H9 (cell line): ENCODE measurements at regions not wholly inside any gene's neighbourhood (a gene's known extent, or its start where the extent isn't known, plus 50 kb on each side); places are given as distances from the start of the nearest gene placed in this dataset.

ENCODE experiments used
- DNase-seq: peaks from one replicate; pipeline ENCODE4 v3.0.0-alpha.2; 2017
- H2AFZ ChIP-seq: one replicate; pipeline ENCODE4 v1.6.1; 2013; ENCODE audit warnings: mild to moderate bottlenecking, low read length, control low read depth, moderate library complexity
- H2AK5ac ChIP-seq: 2 replicates; pipeline ENCODE4 v1.6.1; 2013; ENCODE audit warnings: low read length, control low read depth, mixed read lengths; ENCODE audit not compliant: insufficient read length
- H2BK120ac ChIP-seq: one replicate; pipeline ENCODE4 v1.6.1; 2013; ENCODE audit warnings: low read depth, mild to moderate bottlenecking, low read length, control low read depth, inconsistent platforms; ENCODE audit not compliant: poor library complexity, severe bottlenecking
- H2BK12ac ChIP-seq: 2 replicates; pipeline ENCODE4 v1.6.1; 2013; ENCODE audit warnings: low read length, control low read depth, mixed read lengths, low read depth; ENCODE audit not compliant: insufficient read length
- H2BK15ac ChIP-seq: 2 replicates; pipeline ENCODE4 v1.6.1; 2013; ENCODE audit warnings: low read depth, low read length, control low read depth
- H2BK20ac ChIP-seq: one replicate; pipeline ENCODE4 v1.6.1; 2013; ENCODE audit warnings: low read depth, mild to moderate bottlenecking, low read length, control low read depth, inconsistent platforms; ENCODE audit not compliant: poor library complexity, severe bottlenecking
- H2BK5ac ChIP-seq: 2 replicates; pipeline ENCODE4 v1.6.1; 2013; ENCODE audit warnings: low read length, control low read depth, mixed read lengths; ENCODE audit not compliant: insufficient read length
- H3K14ac ChIP-seq: 2 replicates; pipeline ENCODE4 v1.6.1; 2013; ENCODE audit warnings: low read length, control low read depth; ENCODE audit not compliant: insufficient read depth
- H3K18ac ChIP-seq: 2 replicates; pipeline ENCODE4 v1.6.1; 2013; ENCODE audit warnings: low read depth, mild to moderate bottlenecking, mixed read lengths, low read length, control low read depth; ENCODE audit not compliant: insufficient read length
- H3K23ac ChIP-seq: 2 replicates; pipeline ENCODE4 v1.6.1; 2013; ENCODE audit warnings: low read length, control low read depth, mixed read lengths, low read depth; ENCODE audit not compliant: insufficient read length
- H3K23me2 ChIP-seq: 2 replicates; pipeline ENCODE4 v1.6.1; 2013; ENCODE audit warnings: low read depth, mild to moderate bottlenecking, mixed read lengths, low read length, control low read depth; ENCODE audit not compliant: insufficient read length, poor library complexity, severe bottlenecking
- H3K27ac ChIP-seq: 2 replicates; pipeline ENCODE4 v1.5.1; 2013; ENCODE audit warnings: low read length, control low read depth, mixed read lengths, low read depth; ENCODE audit not compliant: insufficient read length
- H3K27me3 ChIP-seq: 2 replicates; pipeline ENCODE4 v1.6.1; 2013; ENCODE audit warnings: low read length, control low read depth, inconsistent platforms; ENCODE audit not compliant: insufficient read depth
- H3K4ac ChIP-seq: 2 replicates; pipeline ENCODE4 v1.6.1; 2013; ENCODE audit warnings: low read depth, mild to moderate bottlenecking, control low read depth, inconsistent platforms, low read length, moderate library complexity
- H3K4me1 ChIP-seq: 2 replicates; pipeline ENCODE4 v1.6.1; 2013; ENCODE audit warnings: low read length, control low read depth, inconsistent platforms; ENCODE audit not compliant: insufficient read depth
- H3K4me2 ChIP-seq: 2 replicates; pipeline ENCODE4 v1.6.1; 2013; ENCODE audit warnings: low read length, control low read depth, mixed read lengths; ENCODE audit not compliant: insufficient read length, insufficient read depth
- H3K56ac ChIP-seq: 2 replicates; pipeline ENCODE4 v1.6.1; 2013; ENCODE audit warnings: low read depth, mild to moderate bottlenecking, mixed read lengths, low read length, control low read depth; ENCODE audit not compliant: insufficient read length
- H3K79me1 ChIP-seq: 2 replicates; pipeline ENCODE4 v1.6.1; 2013; ENCODE audit warnings: low read depth, mild to moderate bottlenecking, moderate library complexity, low read length, control low read depth, inconsistent platforms; ENCODE audit not compliant: insufficient read depth, poor library complexity, severe bottlenecking
- H3K79me2 ChIP-seq: 2 replicates; pipeline ENCODE4 v1.6.1; 2013; ENCODE audit warnings: low read length, control low read depth, inconsistent platforms; ENCODE audit not compliant: insufficient read depth
- H3K9ac ChIP-seq: 2 replicates; pipeline ENCODE4 v1.6.1; 2013; ENCODE audit warnings: low read length, control low read depth, mixed read lengths; ENCODE audit not compliant: insufficient read length; ENCODE audit errors: extremely low read depth
- H3K9me3 ChIP-seq: one replicate; pipeline ENCODE4 v1.6.1; 2013; ENCODE audit warnings: low read depth, low read length, inconsistent platforms; ENCODE audit not compliant: control insufficient read depth
- H3T11ph ChIP-seq: one replicate; pipeline ENCODE4 v1.6.1; 2013; ENCODE audit warnings: mild to moderate bottlenecking, low read length, control low read depth, inconsistent platforms
- H4K20me1 ChIP-seq: one replicate; pipeline ENCODE4 v1.6.1; 2013; ENCODE audit not compliant: control insufficient read depth, insufficient read length, insufficient read depth
- H4K5ac ChIP-seq: 2 replicates; pipeline ENCODE4 v1.6.1; 2013; ENCODE audit warnings: low read depth, mild to moderate bottlenecking, mixed read lengths, low read length, control low read depth; ENCODE audit not compliant: insufficient read length
- H4K8ac ChIP-seq: replicated peaks from 2 replicates; pipeline ENCODE4 v1.6.1; 2013; ENCODE audit warnings: low read length, control low read depth, mixed read lengths, low read depth; ENCODE audit not compliant: insufficient read length
- H4K91ac ChIP-seq: 2 replicates; pipeline ENCODE4 v1.6.1; 2013; ENCODE audit warnings: low read depth, mild to moderate bottlenecking, moderate library complexity, mixed read lengths, low read length, control low read depth; ENCODE audit not compliant: insufficient read length
- H3K27ac Mint-ChIP-seq, 3 experiments: 2 replicates in 2 of 3; 3 replicates in 1 of 3; pipeline ENCODE4 v1.8.0; 2020 to 2021; ENCODE audit warnings: mixed read lengths in 3 of 3, mild to moderate bottlenecking in 1 of 3, moderate library complexity in 1 of 3
- H3K27me3 Mint-ChIP-seq: 2 replicates; pipeline ENCODE4 v1.8.0; 2021; ENCODE audit warnings: low read depth, mild to moderate bottlenecking, moderate library complexity, mixed read lengths
- H3K36me3 Mint-ChIP-seq, 3 experiments: 2 replicates in 2 of 3; 3 replicates in 1 of 3; pipeline ENCODE4 v1.8.0; 2020 to 2021; ENCODE audit warnings: low read depth in 3 of 3, mixed read lengths in 3 of 3; ENCODE audit not compliant: insufficient read depth in 1 of 3
- H3K4me1 Mint-ChIP-seq, 2 experiments: 2 replicates each; pipeline ENCODE4 v1.8.0; 2020; ENCODE audit warnings: mixed read lengths in 2 of 2
- H3K4me3 Mint-ChIP-seq, 2 experiments: 2 replicates in 1 of 2; 3 replicates in 1 of 2; pipeline ENCODE4 v1.8.0; 2020 to 2021; ENCODE audit warnings: mild to moderate bottlenecking in 2 of 2, mixed read lengths in 2 of 2, moderate library complexity in 1 of 2
- H3K9me3 Mint-ChIP-seq, 2 experiments: 2 replicates in 1 of 2; 3 replicates in 1 of 2; pipeline ENCODE4 v1.8.0; 2020; ENCODE audit warnings: mild to moderate bottlenecking in 2 of 2, mixed read lengths in 2 of 2, moderate library complexity in 1 of 2
- WGBS: extraction: QIAGEN DNeasy Blood & Tissue Kit; methylation state at CpG from one replicate; pipeline ENCODE4 v1.1.7; 2013; ENCODE audit warnings: missing lambda C conversion rate, low lambda C conversion rate, mixed read lengths; ENCODE audit not compliant: insufficient read length; ENCODE audit errors: extremely low coverage; 5-methylcytosine and 5-hydroxymethylcytosine counted together
- TF ChIP-seq, protein P1 (sequence below): fragments of 200-600 bp; sonication (generic); conservative IDR thresholded peaks from 3 replicates; pipeline ENCODE4 v1.8.0; 2021; ENCODE audit warnings: antibody characterized with exemption, mild to moderate bottlenecking

DNA sequence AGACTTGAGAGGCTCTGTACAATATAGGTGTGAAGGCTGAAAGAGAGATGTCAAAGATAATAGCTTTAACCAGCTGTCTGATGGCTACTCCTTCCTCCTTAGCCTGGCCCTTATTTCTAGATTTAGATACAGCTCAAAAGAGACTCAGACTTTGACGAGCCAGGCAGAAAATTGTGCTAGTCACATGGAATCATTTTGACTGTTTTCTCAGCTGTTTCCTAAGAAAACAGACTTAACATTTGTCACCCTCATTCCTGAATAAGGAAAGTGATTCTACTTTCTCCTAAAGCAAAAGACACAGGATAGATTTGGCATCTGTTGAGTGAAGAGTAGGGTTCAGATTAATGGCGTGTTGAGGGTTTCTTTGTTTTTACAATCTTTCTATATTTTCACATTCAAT is 340.7 kb downstream of the DHX15 start:
- Mint-ChIP-seq H3K9me3 (no peaks in the 10 kb centered on the region), H3K36me3 (no peaks in the 10 kb centered on the region), H3K4me1 (peaks cover 17% of the 10 kb centered on the region in 2 experiments), H3K27me3 (no peaks in the 10 kb centered on the region; the same call in 1 of the 2 replicates), H3K27ac (no peak overlapping the region), H3K4me3 (no peak overlapping the region)
- H4K5ac ChIP-seq = no peak overlapping the region
- no peak overlapping the region for H3K18ac ChIP-seq
- no peak overlapping the region for H4K8ac ChIP-seq
- H3K23ac ChIP-seq = no peak overlapping the region
- H3T11ph ChIP-seq = no peak overlapping the region
- no peak overlapping the region for H3K27ac ChIP-seq
- H2AK5ac ChIP-seq = no peak overlapping the region
- TF ChIP-seq, protein P1, sequence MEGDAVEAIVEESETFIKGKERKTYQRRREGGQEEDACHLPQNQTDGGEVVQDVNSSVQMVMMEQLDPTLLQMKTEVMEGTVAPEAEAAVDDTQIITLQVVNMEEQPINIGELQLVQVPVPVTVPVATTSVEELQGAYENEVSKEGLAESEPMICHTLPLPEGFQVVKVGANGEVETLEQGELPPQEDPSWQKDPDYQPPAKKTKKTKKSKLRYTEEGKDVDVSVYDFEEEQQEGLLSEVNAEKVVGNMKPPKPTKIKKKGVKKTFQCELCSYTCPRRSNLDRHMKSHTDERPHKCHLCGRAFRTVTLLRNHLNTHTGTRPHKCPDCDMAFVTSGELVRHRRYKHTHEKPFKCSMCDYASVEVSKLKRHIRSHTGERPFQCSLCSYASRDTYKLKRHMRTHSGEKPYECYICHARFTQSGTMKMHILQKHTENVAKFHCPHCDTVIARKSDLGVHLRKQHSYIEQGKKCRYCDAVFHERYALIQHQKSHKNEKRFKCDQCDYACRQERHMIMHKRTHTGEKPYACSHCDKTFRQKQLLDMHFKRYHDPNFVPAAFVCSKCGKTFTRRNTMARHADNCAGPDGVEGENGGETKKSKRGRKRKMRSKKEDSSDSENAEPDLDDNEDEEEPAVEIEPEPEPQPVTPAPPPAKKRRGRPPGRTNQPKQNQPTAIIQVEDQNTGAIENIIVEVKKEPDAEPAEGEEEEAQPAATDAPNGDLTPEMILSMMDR = no peak
- H3K9me3 ChIP-seq = no peaks in the 10 kb centered on the region
- no peak overlapping the region for H2BK15ac ChIP-seq
- WGBS = no CpG with 5 or more reads among the region's 2 CpGs
- no peaks in the 10 kb centered on the region for H3K79me1 ChIP-seq
- no peak overlapping the region for H2BK120ac ChIP-seq
- no peaks in the 10 kb centered on the region for H3K27me3 ChIP-seq
- no peaks in the 10 kb centered on the region for H3K79me2 ChIP-seq
- no peaks in the 10 kb centered on the region for H3K23me2 ChIP-seq
- H4K91ac ChIP-seq = no peak overlapping the region
- no peak for DNase-seq
- H2BK20ac ChIP-seq = no peak overlapping the region
- H3K9ac ChIP-seq = no peak overlapping the region
- H3K4me1 ChIP-seq = peaks cover 6% of the 10 kb centered on the region; the same call in 1 of the 2 replicates
- H2BK12ac ChIP-seq = no peak overlapping the region
- no peaks in the 10 kb centered on the region for H4K20me1 ChIP-seq
- no peak overlapping the region for H2AFZ ChIP-seq
- no peak overlapping the region for H3K4me2 ChIP-seq
- H2BK5ac ChIP-seq = no peak overlapping the region
- H3K14ac ChIP-seq = no peak overlapping the region
- H3K4ac ChIP-seq = no peak overlapping the region
- no peak overlapping the region for H3K56ac ChIP-seq
